PFSK-1 (cell line): ENCODE measurements at regions not wholly inside any gene's neighbourhood (a gene's known extent, or its start where the extent isn't known, plus 50 kb on each side); places are given as distances from the start of the nearest gene placed in this dataset.

Experiments
- FOXP2 ChIP-seq: optimal IDR thresholded peaks from 2 replicates; pipeline ENCODE3; 2011; ENCODE audit warnings: borderline replicate concordance, control low read depth, inconsistent platforms; ENCODE audit not compliant: insufficient read depth; ENCODE audit errors: extremely low read length, extremely low read depth
- POLR2AphosphoS5 ChIP-seq: IDR thresholded peaks from 2 replicates; pipeline ENCODE4 v1.6.1; 2012; ENCODE audit warnings: low read depth, mild to moderate bottlenecking, control low read depth, low read length, moderate library complexity
- REST ChIP-seq, 2 experiments: IDR thresholded peaks; 2 replicates each; pipeline versions ENCODE4 v1.6.1 to v1.8.0; 2011 to 2012; ENCODE audit warnings: low read depth in 2 of 2, low read length in 2 of 2, control low read depth in 1 of 2, inconsistent platforms in 1 of 2, mild to moderate bottlenecking in 1 of 2, moderate library complexity in 1 of 2; ENCODE audit not compliant: insufficient read depth in 1 of 2
- SIN3A ChIP-seq: IDR thresholded peaks from 2 replicates; pipeline ENCODE4 v1.6.1; 2012; ENCODE audit warnings: mild to moderate bottlenecking, low read length, moderate library complexity, borderline replicate concordance; ENCODE audit not compliant: insufficient read depth
- TAF1 ChIP-seq: IDR thresholded peaks from 2 replicates; pipeline ENCODE4 v1.6.1; 2012; ENCODE audit warnings: low read length, control low read depth, borderline replicate concordance; ENCODE audit not compliant: insufficient read depth

GRCh38 chr4:123455360-123455759, 58.8 kb downstream of the SPRY1 start:
- TF ChIP-seq REST (IDR thresholded peaks at IDR 0.05; ENCODE audit: insufficient read depth in 1 of 2, low read depth in 2 of 2, low read length in 2 of 2) = no peak
- TF ChIP-seq POLR2AphosphoS5 = no peak
- TF ChIP-seq FOXP2 = no peak
- no peak for TF ChIP-seq SIN3A
- no peak for TF ChIP-seq TAF1

GRCh38 chr4:123462007-123462406, 65.4 kb downstream of the SPRY1 start:
- TF ChIP-seq POLR2AphosphoS5 (no peak), FOXP2 (no peak), SIN3A (no peak), TAF1 (no peak), REST (IDR thresholded peaks at IDR 0.05; ENCODE audit: insufficient read depth in 1 of 2, low read depth in 2 of 2, low read length in 2 of 2) (no peak)

GRCh38 chr4:123463869-123464268, 67.3 kb downstream of the SPRY1 start:
- TF ChIP-seq REST (IDR thresholded peaks at IDR 0.05; ENCODE audit: insufficient read depth in 1 of 2, low read depth in 2 of 2, low read length in 2 of 2) (no peak), TAF1 (no peak), SIN3A (no peak), POLR2AphosphoS5 (no peak), FOXP2 (no peak)

GRCh38 chr4:123465416-123465815, 68.8 kb downstream of the SPRY1 start:
- TF ChIP-seq TAF1 = no peak
- TF ChIP-seq REST (IDR thresholded peaks at IDR 0.05; ENCODE audit: insufficient read depth in 1 of 2, low read depth in 2 of 2, low read length in 2 of 2) = no peak
- no peak for TF ChIP-seq POLR2AphosphoS5
- TF ChIP-seq SIN3A = no peak
- no peak for TF ChIP-seq FOXP2

- TF ChIP-seq FOXP2 = no peak
- TF ChIP-seq SIN3A = no peak
- no peak for TF ChIP-seq REST (IDR thresholded peaks at IDR 0.05; ENCODE audit: insufficient read depth in 1 of 2, low read depth in 2 of 2, low read length in 2 of 2)
- TF ChIP-seq TAF1 = no peak
- TF ChIP-seq POLR2AphosphoS5 = no peak
These were observed 69.6 kb downstream of the SPRY1 start for GRCh38 chr4:123466080-123466785.
